Keratinocyte (primary cell): ENCODE measurements at regions not wholly inside any gene's neighbourhood (a gene's known extent, or its start where the extent isn't known, plus 50 kb on each side); places are given as distances from the start of the nearest gene placed in this dataset.

Source experiments
- DNase-seq: peaks from one replicate; pipeline ENCODE4 v3.0.0-alpha.2; 2011; ENCODE audit warnings: low read depth, missing footprints, low spot score
- FAIRE-seq: peaks from 2 replicates; lab custom pipeline; 2011; peaks lifted over from hg19 to GRCh38; lab: Jason Lieb, UNC
- H2AFZ ChIP-seq: 2 replicates; pipeline ENCODE4 v1.6.0; 2012; ENCODE audit warnings: low read length, control low read depth, inconsistent platforms; ENCODE audit not compliant: control insufficient read depth
- H3K27ac ChIP-seq: 2 replicates; pipeline ENCODE4 v1.5.1; 2011; ENCODE audit warnings: low read length; ENCODE audit not compliant: control insufficient read depth, insufficient read depth
- H3K27me3 ChIP-seq: 3 replicates; pipeline ENCODE4 v1.6.0; 2011; ENCODE audit warnings: low read length; ENCODE audit not compliant: control insufficient read depth, insufficient read depth; ENCODE audit errors: extremely low read depth
- H3K36me3 ChIP-seq, 2 experiments: 2 replicates in 1 of 2; 3 replicates in 1 of 2; pipeline ENCODE4 v1.5.1; 2011; ENCODE audit warnings: low read length in 2 of 2, mild to moderate bottlenecking in 1 of 2; ENCODE audit not compliant: control insufficient read depth in 2 of 2, insufficient read depth in 2 of 2; ENCODE audit errors: extremely low read depth in 1 of 2
- H3K4me1 ChIP-seq: 3 replicates; pipeline ENCODE4 v1.5.1; 2011; ENCODE audit warnings: low read length; ENCODE audit not compliant: control insufficient read depth, insufficient read depth; ENCODE audit errors: extremely low read depth
- H3K4me2 ChIP-seq: 3 replicates; pipeline ENCODE4 v1.6.0; 2011; ENCODE audit warnings: low read depth, low read length; ENCODE audit not compliant: control insufficient read depth, insufficient read depth; ENCODE audit errors: extremely low read depth
- H3K4me3 ChIP-seq, 3 experiments: fragments of 200-600 bp in 1 of 3; sonication (generic) in 1 of 3; 2 replicates in 2 of 3; 3 replicates in 1 of 3; pipeline ENCODE4 v1.5.1; 2011 to 2016; ENCODE audit warnings: low read length in 3 of 3, mild to moderate bottlenecking in 3 of 3, control low read depth in 2 of 3, inconsistent platforms in 1 of 3, low read depth in 1 of 3, mixed read lengths in 1 of 3, mixed run types in 1 of 3, moderate library complexity in 1 of 3; ENCODE audit not compliant: control insufficient read depth in 2 of 3, insufficient read depth in 2 of 3; ENCODE audit errors: extremely low read depth in 1 of 3
- H3K79me2 ChIP-seq: 2 replicates; pipeline ENCODE4 v1.6.0; 2012; ENCODE audit warnings: low read length; ENCODE audit not compliant: control insufficient read depth, insufficient read depth
- H3K9ac ChIP-seq: 3 replicates; pipeline ENCODE4 v1.6.0; 2011; ENCODE audit warnings: low read length; ENCODE audit not compliant: control insufficient read depth, insufficient read depth; ENCODE audit errors: extremely low read depth
- H3K9me1 ChIP-seq: 3 replicates; pipeline ENCODE4 v1.6.0; 2011; ENCODE audit warnings: low read length; ENCODE audit not compliant: control insufficient read depth, insufficient read depth; ENCODE audit errors: extremely low read depth
- H3K9me3 ChIP-seq: 2 replicates; pipeline ENCODE4 v1.5.1; 2012; ENCODE audit warnings: low read depth, low read length; ENCODE audit not compliant: control insufficient read depth
- H4K20me1 ChIP-seq: 3 replicates; pipeline ENCODE4 v1.6.0; 2011; ENCODE audit warnings: low read length; ENCODE audit not compliant: control insufficient read depth, insufficient read depth; ENCODE audit errors: extremely low read depth
- EZH2 ChIP-seq: IDR thresholded peaks from one replicate; pipeline ENCODE4 v1.6.1; 2012; ENCODE audit warnings: inconsistent platforms, mild to moderate bottlenecking, low read length, moderate library complexity
- dilution Hi-C: fragments of 300-500 bp; cut with MboI; formaldehyde crosslinking; loops from one replicate; pipeline ENCODE4 v1.7.0; 2020; ENCODE audit warnings: low sequenced_read_pairs; ENCODE audit not compliant: extremely low pct_ligation_motif_present
- TF ChIP-seq, protein P1 (sequence below), 3 experiments: IDR thresholded peaks in 1 of 3; conservative IDR thresholded peaks in 1 of 3; optimal IDR thresholded peaks in 1 of 3; 2 replicates in 2 of 3; 3 replicates in 1 of 3; pipeline versions ENCODE3 to v1.5.1; 2011; ENCODE audit warnings: low read length in 3 of 3, mild to moderate bottlenecking in 3 of 3, moderate library complexity in 2 of 3, control low read depth in 1 of 3, inconsistent platforms in 1 of 3; ENCODE audit not compliant: insufficient read depth in 2 of 3; ENCODE audit errors: extremely low read depth in 1 of 3

DNA sequence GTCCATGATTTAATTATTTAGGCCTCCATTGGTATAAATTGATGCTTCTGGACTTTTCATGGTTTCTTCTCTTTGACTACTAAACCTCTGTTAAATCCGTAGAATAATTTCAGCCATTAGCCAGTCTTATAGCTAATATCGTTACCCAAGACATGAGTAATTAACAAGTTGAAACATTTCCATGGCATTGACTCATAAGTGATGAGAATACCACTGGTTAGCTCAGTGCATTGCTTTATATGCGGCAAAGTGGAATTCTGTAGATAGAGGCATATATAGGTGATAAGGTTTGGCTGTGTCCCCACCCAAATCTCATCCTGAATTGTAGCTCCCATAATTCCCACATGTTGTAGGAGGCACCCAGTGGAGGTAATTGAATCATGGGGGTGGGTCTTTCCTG is 80.6 kb downstream of the VCX2 start:
- Histone ChIP-seq H3K4me2 (no peak overlapping the region), H4K20me1 (no peaks in the 10 kb centered on the region), H3K36me3 (no peaks in the 10 kb centered on the region), H2AFZ (no peak overlapping the region), H3K9me3 (no peaks in the 10 kb centered on the region), H3K4me3 (no peak overlapping the region), H3K9me1 (no peaks in the 10 kb centered on the region), H3K4me1 (no peaks in the 10 kb centered on the region), H3K79me2 (no peaks in the 10 kb centered on the region), H3K27ac (no peak overlapping the region), H3K27me3 (no peaks in the 10 kb centered on the region), H3K9ac (no peak overlapping the region)
- FAIRE-seq (no peak), DNase-seq (no peak)
- dilution Hi-C loops = no loop called here
- TF ChIP-seq EZH2 = no peak
- TF ChIP-seq, protein P1, sequence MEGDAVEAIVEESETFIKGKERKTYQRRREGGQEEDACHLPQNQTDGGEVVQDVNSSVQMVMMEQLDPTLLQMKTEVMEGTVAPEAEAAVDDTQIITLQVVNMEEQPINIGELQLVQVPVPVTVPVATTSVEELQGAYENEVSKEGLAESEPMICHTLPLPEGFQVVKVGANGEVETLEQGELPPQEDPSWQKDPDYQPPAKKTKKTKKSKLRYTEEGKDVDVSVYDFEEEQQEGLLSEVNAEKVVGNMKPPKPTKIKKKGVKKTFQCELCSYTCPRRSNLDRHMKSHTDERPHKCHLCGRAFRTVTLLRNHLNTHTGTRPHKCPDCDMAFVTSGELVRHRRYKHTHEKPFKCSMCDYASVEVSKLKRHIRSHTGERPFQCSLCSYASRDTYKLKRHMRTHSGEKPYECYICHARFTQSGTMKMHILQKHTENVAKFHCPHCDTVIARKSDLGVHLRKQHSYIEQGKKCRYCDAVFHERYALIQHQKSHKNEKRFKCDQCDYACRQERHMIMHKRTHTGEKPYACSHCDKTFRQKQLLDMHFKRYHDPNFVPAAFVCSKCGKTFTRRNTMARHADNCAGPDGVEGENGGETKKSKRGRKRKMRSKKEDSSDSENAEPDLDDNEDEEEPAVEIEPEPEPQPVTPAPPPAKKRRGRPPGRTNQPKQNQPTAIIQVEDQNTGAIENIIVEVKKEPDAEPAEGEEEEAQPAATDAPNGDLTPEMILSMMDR (optimal IDR thresholded peaks at IDR 0.05 in 1 of 3, IDR thresholded peaks at IDR 0.05 in 1 of 3, conservative IDR thresholded peaks at IDR 0.05 in 1 of 3; ENCODE audit: extremely low read depth in 1 of 3, insufficient read depth in 2 of 3, low read length in 3 of 3) = no peak

DNA sequence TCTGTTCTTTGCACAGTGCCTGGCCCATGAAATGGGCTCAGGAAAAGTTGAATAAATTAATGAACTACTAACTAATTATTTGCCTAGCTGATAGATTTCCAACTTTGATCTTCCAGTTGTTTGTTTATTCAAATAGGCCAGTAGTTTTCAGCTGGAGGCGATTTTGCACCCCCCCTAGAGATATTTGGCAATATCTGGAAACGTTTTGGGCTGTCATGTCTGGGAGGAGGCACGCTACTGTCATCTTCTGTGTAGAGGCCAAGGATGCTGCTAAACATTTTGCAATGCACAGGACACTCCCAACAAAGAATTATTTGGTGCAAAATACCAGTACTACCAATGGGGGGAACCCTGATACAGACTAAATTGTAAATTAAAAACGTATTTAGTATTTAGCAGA is 81.9 kb downstream of the VCX2 start:
- TF ChIP-seq EZH2 = no peak
- TF ChIP-seq, protein P1 (optimal IDR thresholded peaks at IDR 0.05 in 1 of 3, IDR thresholded peaks at IDR 0.05 in 1 of 3, conservative IDR thresholded peaks at IDR 0.05 in 1 of 3; ENCODE audit: extremely low read depth in 1 of 3, insufficient read depth in 2 of 3, low read length in 3 of 3) = no peak
- H3K9ac ChIP-seq = no peak overlapping the region
- DNase-seq (no peak), FAIRE-seq (no peak)
- H3K4me2 ChIP-seq = no peak overlapping the region
- no peaks in the 10 kb centered on the region for H3K79me2 ChIP-seq
- H4K20me1 ChIP-seq = no peaks in the 10 kb centered on the region
- H3K27ac ChIP-seq = no peak overlapping the region
- H3K4me1 ChIP-seq = no peaks in the 10 kb centered on the region
- H3K9me1 ChIP-seq = no peaks in the 10 kb centered on the region
- H3K9me3 ChIP-seq = no peaks in the 10 kb centered on the region
- dilution Hi-C loops = no loop called here
- no peak overlapping the region for H2AFZ ChIP-seq
- no peak overlapping the region for H3K4me3 ChIP-seq
- H3K36me3 ChIP-seq = no peaks in the 10 kb centered on the region
- H3K27me3 ChIP-seq = no peaks in the 10 kb centered on the region
